BJ (cell line): ENCODE measurements at regions not wholly inside any gene's neighbourhood (a gene's known extent, or its start where the extent isn't known, plus 50 kb on each side); places are given as distances from the start of the nearest gene placed in this dataset.

ENCODE experiments used
- CTCF ChIA-PET: fragments of 350-600 bp; formaldehyde crosslinking; extraction: SDS; loops from one replicate; lab custom pipeline; 2021; ENCODE audit warnings: antibody characterized with exemption, inconsistent platforms; lab: Yijun Ruan, JAX
- POLR2A ChIA-PET: fragments of 300-600 bp; sonication (Branson Sonifier 250); formaldehyde crosslinking; extraction: SDS; loops from one replicate; lab custom pipeline; 2021; ENCODE audit warnings: antibody characterized with exemption; lab: Charles Lee
- DNase-seq: peaks from one replicate; pipeline ENCODE4 v3.0.0-alpha.2; 2011; ENCODE audit warnings: low read depth
- H3K27me3 ChIP-seq: 2 replicates; pipeline ENCODE4 v1.6.0; 2011; ENCODE audit warnings: low read length; ENCODE audit not compliant: control insufficient read depth, insufficient read depth
- H3K36me3 ChIP-seq: 2 replicates; pipeline ENCODE4 v1.5.1; 2011; ENCODE audit warnings: low read length; ENCODE audit not compliant: control insufficient read depth, insufficient read depth
- H3K4me3 ChIP-seq: 2 replicates; pipeline ENCODE4 v1.5.1; 2011; ENCODE audit warnings: low read depth, mild to moderate bottlenecking, control low read depth, low read length
- TF ChIP-seq, protein P1 (sequence below): IDR thresholded peaks from 2 replicates; pipeline ENCODE4 v1.5.1; 2011; ENCODE audit warnings: low read depth, mild to moderate bottlenecking, control low read depth, inconsistent platforms, low read length, moderate library complexity; ENCODE audit not compliant: insufficient read depth

DNA sequence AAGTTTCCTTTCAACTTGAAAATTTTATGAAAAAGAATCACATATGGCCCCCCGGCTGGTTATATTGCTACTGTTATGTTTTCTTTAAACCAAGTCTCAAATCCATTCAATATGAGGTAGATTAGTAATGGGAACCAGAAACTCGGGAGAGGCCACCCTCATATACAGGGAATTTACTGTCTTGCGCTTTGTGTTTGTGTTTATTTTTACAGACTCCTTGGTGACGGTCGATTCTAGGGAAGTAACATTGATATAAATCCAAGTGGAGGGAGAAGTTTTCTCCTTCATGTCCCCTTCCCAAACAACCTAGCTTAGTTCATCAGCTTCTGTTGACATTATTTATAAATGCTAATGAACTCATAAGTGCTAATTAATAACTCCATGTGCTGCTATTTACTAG is 163.5 kb upstream of the LMO4 start:
- DNase-seq, result no peak
- POLR2A ChIA-PET, result no interaction called here
- Histone ChIP-seq H3K4me3 (no peak overlapping the region), H3K36me3 (no peaks in the 10 kb centered on the region), H3K27me3 (peaks cover 2% of the 10 kb centered on the region; the same call in 1 of the 2 replicates)
- TF ChIP-seq, protein P1, sequence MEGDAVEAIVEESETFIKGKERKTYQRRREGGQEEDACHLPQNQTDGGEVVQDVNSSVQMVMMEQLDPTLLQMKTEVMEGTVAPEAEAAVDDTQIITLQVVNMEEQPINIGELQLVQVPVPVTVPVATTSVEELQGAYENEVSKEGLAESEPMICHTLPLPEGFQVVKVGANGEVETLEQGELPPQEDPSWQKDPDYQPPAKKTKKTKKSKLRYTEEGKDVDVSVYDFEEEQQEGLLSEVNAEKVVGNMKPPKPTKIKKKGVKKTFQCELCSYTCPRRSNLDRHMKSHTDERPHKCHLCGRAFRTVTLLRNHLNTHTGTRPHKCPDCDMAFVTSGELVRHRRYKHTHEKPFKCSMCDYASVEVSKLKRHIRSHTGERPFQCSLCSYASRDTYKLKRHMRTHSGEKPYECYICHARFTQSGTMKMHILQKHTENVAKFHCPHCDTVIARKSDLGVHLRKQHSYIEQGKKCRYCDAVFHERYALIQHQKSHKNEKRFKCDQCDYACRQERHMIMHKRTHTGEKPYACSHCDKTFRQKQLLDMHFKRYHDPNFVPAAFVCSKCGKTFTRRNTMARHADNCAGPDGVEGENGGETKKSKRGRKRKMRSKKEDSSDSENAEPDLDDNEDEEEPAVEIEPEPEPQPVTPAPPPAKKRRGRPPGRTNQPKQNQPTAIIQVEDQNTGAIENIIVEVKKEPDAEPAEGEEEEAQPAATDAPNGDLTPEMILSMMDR, result no peak
- CTCF ChIA-PET, result no interaction called here

DNA sequence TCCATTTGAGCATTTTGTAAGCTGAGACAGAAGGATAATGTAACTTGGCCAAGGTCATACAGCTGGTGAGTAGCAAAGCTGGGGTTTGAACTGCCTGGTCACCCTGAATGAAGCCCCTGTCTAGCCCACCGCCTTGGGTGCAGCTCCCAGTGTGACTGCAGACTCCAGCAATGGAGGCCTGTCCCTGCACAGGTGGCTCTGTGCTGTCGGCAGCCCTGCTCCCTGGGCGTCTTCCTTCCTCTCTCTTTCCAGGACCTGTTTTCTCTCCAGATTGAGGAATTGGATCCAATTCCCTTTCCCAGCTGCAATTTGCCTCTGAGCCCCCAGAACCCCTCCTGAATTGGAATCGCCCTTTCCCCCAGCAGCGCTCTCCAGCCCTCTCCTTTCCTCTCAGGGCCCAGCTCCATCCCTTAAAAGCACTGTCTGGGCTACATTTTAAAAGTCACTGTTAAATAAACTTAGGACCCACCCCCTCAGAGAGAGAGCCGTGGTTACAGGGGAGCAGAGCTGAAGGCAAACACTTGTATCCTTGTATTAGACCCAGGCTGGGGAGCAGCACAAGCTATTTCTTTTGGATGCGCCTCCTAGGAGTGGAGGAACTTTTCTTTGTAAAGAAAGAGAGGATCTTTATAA is 161.4 kb upstream of the LMO4 start:
- Histone ChIP-seq H3K36me3 (no peaks in the 10 kb centered on the region), H3K27me3 (peaks cover 2% of the 10 kb centered on the region; the same call in 1 of the 2 replicates), H3K4me3 (no peak overlapping the region)
- CTCF ChIA-PET, result interaction anchor here (0.8 kb wide), 1 partner anchor 125 kb away, joined by 3 read pairs; no protein-coding TSS in a partner anchor
- DNase-seq, result no peak
- TF ChIP-seq, protein P1, result no peak
- POLR2A ChIA-PET, result no interaction called here

DNA sequence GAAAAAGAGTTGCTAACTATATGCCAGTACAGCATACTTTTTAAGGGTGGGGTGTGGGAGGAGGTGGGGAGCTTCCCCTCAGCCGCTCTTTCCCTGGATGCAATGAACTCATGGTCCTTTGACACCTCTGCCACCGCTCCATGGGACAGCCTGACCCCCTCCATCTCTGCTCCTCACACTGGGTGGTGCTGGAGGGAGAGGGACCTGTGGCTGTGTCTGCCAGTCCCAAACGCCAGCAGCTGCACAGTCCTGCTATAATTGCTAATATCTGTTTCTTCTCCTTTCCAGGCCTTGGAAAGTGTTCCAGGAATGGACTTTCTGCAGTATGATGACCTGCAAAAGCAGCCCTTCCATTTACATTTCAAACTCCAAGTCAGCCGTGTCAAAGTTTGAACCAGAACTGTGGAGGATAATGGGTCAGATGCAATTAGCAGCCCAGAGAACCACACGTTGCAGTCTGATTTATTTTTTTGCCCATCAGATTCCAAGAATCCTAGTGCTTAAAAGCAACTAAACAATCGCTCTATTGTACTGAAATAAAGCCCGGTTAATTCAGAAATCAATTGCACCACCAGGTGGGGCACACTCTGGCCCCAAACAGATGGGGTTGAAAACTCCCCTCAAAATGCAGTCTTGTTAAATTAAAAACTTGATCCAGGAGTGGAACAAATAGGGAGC is 160.7 kb upstream of the LMO4 start:
- no peaks in the 10 kb centered on the region for H3K36me3 ChIP-seq
- ChIA-PET CTCF (no interaction called here), POLR2A (no interaction called here)
- no peak overlapping the region for H3K4me3 ChIP-seq
- DNase-seq, result no peak
- peaks cover 2% of the 10 kb centered on the region; the same call in 1 of the 2 replicates for H3K27me3 ChIP-seq
- TF ChIP-seq, protein P1, result no peak

DNA sequence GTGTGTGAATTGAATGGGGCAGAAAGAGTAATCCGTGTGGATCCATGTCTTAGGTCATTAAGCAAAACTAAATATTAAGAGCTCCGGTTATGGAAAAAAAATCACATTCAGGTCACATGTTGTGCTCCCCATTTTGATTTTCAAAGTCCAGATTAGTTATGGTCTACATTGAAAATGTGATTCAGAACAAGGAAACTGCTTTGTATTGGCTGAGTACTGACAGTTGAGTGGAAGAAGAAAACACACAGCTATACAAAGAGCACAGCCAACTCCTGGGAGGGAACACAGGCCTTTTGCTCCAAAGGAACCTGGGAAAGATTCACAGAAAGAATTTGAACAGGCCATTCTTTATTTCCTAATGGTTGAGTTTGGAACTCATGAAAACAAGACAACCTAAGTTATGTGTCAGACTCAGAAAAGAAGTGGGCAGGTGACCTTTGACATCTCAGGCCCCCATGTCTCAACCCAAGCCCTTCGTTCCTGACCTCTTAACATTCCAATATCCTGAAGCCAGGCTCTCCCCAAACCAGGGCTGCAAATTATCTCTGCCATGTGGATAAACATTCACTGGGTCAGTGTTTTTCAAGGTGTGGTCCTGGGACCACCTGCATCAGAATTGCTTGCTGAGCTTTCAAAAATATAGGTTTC is 159.3 kb upstream of the LMO4 start:
- no peak overlapping the region for H3K4me3 ChIP-seq
- H3K27me3 ChIP-seq, result peaks cover 2% of the 10 kb centered on the region; the same call in 1 of the 2 replicates
- TF ChIP-seq, protein P1, result no peak
- no peaks in the 10 kb centered on the region for H3K36me3 ChIP-seq
- CTCF ChIA-PET, result interaction anchor here (2.8 kb wide), 1 partner anchor 7 kb away, joined by 10 read pairs; no protein-coding TSS in a partner anchor
- no peak for DNase-seq
- POLR2A ChIA-PET, result no interaction called here

DNA sequence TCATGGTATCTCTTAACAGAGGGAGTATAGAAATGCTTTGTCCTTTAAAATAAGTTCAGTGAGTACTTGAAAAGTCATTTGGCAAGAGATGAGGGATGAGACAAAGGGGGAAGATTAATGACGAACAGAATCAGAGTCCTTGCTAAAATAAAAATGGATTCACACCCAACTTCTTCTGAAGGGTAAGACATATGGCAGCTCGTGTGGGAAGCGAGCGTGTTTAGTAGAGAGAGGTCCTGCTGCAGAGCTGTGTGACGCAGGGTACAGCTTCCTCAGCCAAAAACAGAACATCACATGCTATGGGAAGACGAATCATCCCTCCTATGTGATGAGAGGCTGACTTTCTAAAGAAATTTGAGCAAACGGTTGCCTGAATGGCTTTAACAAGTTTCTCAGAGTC is 158.5 kb upstream of the LMO4 start:
- TF ChIP-seq, protein P1, result no peak
- Histone ChIP-seq H3K4me3 (no peak overlapping the region), H3K27me3 (peaks cover 3% of the 10 kb centered on the region; the same call in 1 of the 2 replicates), H3K36me3 (no peaks in the 10 kb centered on the region)
- POLR2A ChIA-PET, result interaction anchor here (0.6 kb wide), 1 partner anchor 137 kb away, joined by 3 read pairs; no protein-coding TSS in a partner anchor
- no peak for DNase-seq
- CTCF ChIA-PET, result interaction anchor here (0.7 to 2.8 kb wide), 4 partner anchors 8 to 122 kb away, joined by 3 to 10 read pairs (median 5); no protein-coding TSS in a partner anchor
